Stimulated activated CD4-positive, alpha-beta T cell treated with anti-CD3 and anti-CD28 coated beads, Interleukin-2, amount 100 ng/mL, for 48 hours (primary cell): ENCODE measurements at regions not wholly inside any gene's neighbourhood (a gene's known extent, or its start where the extent isn't known, plus 50 kb on each side); places are given as distances from the start of the nearest gene placed in this dataset.

Experiments
- DNase-seq, 2 donors: peaks; one replicate each; pipeline ENCODE4 v3.0.0-alpha.2; 2020

GRCh38 chr3:150116196-150116595 is 145.5 kb upstream of the PFN2 start:
- no peak for DNase-seq

- DNase-seq: no peak
Measured at GRCh38 chr3:150114873-150115540, 144.3 kb upstream of the PFN2 start.

- no peak for DNase-seq
Measured at GRCh38 chr3:150114273-150114672, 143.6 kb upstream of the PFN2 start.

- DNase-seq: no peak
Measured at GRCh38 chr3:150110097-150110496, 139.4 kb upstream of the PFN2 start.

- no peak for DNase-seq
Measured at GRCh38 chr3:150107429-150108175, 136.9 kb upstream of the PFN2 start.

GRCh38 chr3:150106740-150107428 is 136.2 kb upstream of the PFN2 start:
- DNase-seq: no peak

- no peak for DNase-seq
Measured at GRCh38 chr3:150105886-150106612, 135.4 kb upstream of the PFN2 start.

GRCh38 chr3:150105025-150105424 is 134.3 kb upstream of the PFN2 start:
- DNase-seq: no peak

GRCh38 chr3:150104564-150104963 is 133.9 kb upstream of the PFN2 start:
- no peak for DNase-seq

- DNase-seq: no peak
Measured at GRCh38 chr3:150101016-150101415, 130.3 kb upstream of the PFN2 start.

- no peak for DNase-seq
Measured at GRCh38 chr3:150098621-150099020, 127.9 kb upstream of the PFN2 start.

- no peak for DNase-seq
Measured at GRCh38 chr3:150097588-150097890, 126.8 kb upstream of the PFN2 start.

GRCh38 chr3:150096700-150097587 is 126.2 kb upstream of the PFN2 start:
- no peak for DNase-seq

GRCh38 chr3:150094150-150094933 is 123.6 kb upstream of the PFN2 start:
- DNase-seq: no peak

GRCh38 chr3:150091626-150092025 is 120.9 kb upstream of the PFN2 start:
- DNase-seq: no peak

GRCh38 chr3:150090877-150091276 is 120.2 kb upstream of the PFN2 start:
- no peak for DNase-seq

GRCh38 chr3:150090006-150090405 is 119.3 kb upstream of the PFN2 start:
- DNase-seq: no peak

- no peak for DNase-seq
Measured at GRCh38 chr3:150084128-150084527, 113.4 kb upstream of the PFN2 start.

- DNase-seq: no peak
Measured at GRCh38 chr3:150083655-150084042, 113.0 kb upstream of the PFN2 start.

GRCh38 chr3:150082898-150083654 is 112.4 kb upstream of the PFN2 start:
- DNase-seq: no peak

GRCh38 chr3:150081084-150081483 is 110.4 kb upstream of the PFN2 start:
- DNase-seq: no peak
